ENCODE measurements at regions not wholly inside any gene's neighbourhood (a gene's known extent, or its start where the extent isn't known, plus 50 kb on each side); places are given as distances from the start of the nearest gene placed in this dataset.

- no peaks in the 10 kb centered on the region for H3K9me2 ChIP-seq
- DNase-seq: peak; percentile 85
- no peaks in the 10 kb centered on the region for H3K36me3 ChIP-seq (replicated peaks in 1 of 2; ENCODE audit: control insufficient read depth in 1 of 2, insufficient read depth in 2 of 2, low read length in 1 of 2)
- H3K79me2 ChIP-seq (ENCODE audit: insufficient read depth): no peaks in the 10 kb centered on the region
- ChIA-PET CTCF (interaction anchor here (0.6 to 6.4 kb wide), 30 partner anchors 9 to 1329 kb away, joined by 3 to 37 read pairs (median 3); no protein-coding TSS in a partner anchor), POLR2A (interaction anchor here (0.7 to 1.5 kb wide), 4 partner anchors 547 to 956 kb away, joined by 3 to 4 read pairs (median 3); no protein-coding TSS in a partner anchor)
- H3F3A ChIP-seq (replicated peaks; ENCODE audit: insufficient read depth): peaks cover 4% of the 10 kb centered on the region
- H3K27me3 ChIP-seq (ENCODE audit: insufficient read depth): peaks cover 47% of the 10 kb centered on the region
- no peaks in the 10 kb centered on the region for H4K20me1 ChIP-seq (ENCODE audit: insufficient read depth)
- peak overlapping the region in 1 of 2 experiments; percentile 44; a peak in 2 of 4 replicates for H3K27ac ChIP-seq (ENCODE audit: low read depth in 2 of 2, low read length in 1 of 2)
- peak overlapping the region; percentile 74 for H2AFZ ChIP-seq (ENCODE audit: low read depth)
- peak overlapping the region; percentile 62 to 73 for H3K4me3 ChIP-seq (ENCODE audit: low read depth in 2 of 2, low read length in 1 of 2)
- H3K9ac ChIP-seq: no peak overlapping the region
- WGBS (ENCODE audit: low lambda C conversion rate): 2% methylated on average over 36 of the region's 36 CpGs
- H3K4me2 ChIP-seq: peak overlapping the region; percentile 79
- no peaks in the 10 kb centered on the region for H3K9me3 ChIP-seq
- H3K4me1 ChIP-seq (ENCODE audit: control insufficient read depth in 1 of 2, insufficient read depth in 2 of 2, low read depth in 1 of 2, low read length in 1 of 2): peaks cover 0 to 19% of the 10 kb centered on the region in 2 experiments; a peak in 2 of 4 replicates
- TF ChIP-seq SIN3A (IDR thresholded peaks at IDR 0.05; ENCODE audit: borderline replicate concordance, low read depth, low read length): no peak
- no peak for TF ChIP-seq TAF1 (IDR thresholded peaks at IDR 0.05; ENCODE audit: borderline replicate concordance, low read depth, low read length)
- TF ChIP-seq FOXJ3 (CRISPR knock-in tag; IDR thresholded peaks at IDR 0.05): no peak; the same call in 1 of the 2 replicates
- TF ChIP-seq GATA2 (CRISPR knock-in tag; IDR thresholded peaks at IDR 0.05): no peak
- no peak; the same call in 1 of the 2 replicates for TF ChIP-seq EZH2phosphoT487 (IDR thresholded peaks at IDR 0.05; ENCODE audit: borderline replicate concordance, low read depth)
- TF ChIP-seq IRF3 (IDR thresholded peaks at IDR 0.05; ENCODE audit: low read depth, low read length): no peak
- no peak for TF ChIP-seq POLR2AphosphoS5 (IDR thresholded peaks at IDR 0.05; ENCODE audit: low read depth, low read length)
- TF ChIP-seq MXI1 (IDR thresholded peaks at IDR 0.05; ENCODE audit: low read depth, low read length): peak; percentile 72; the same call in 1 of the 2 replicates
- TF ChIP-seq CTCF (IDR thresholded peaks at IDR 0.05): peak; percentile 98
- no peak for TF ChIP-seq NRF1 (IDR thresholded peaks at IDR 0.05; ENCODE audit: low read depth, low read length)
- no peak for TF ChIP-seq TEAD4 (IDR thresholded peaks at IDR 0.05; ENCODE audit: borderline replicate concordance, insufficient read depth)
- TF ChIP-seq GABPA (IDR thresholded peaks at IDR 0.05; ENCODE audit: low read depth): no peak
- TF ChIP-seq CHD2 (IDR thresholded peaks at IDR 0.05; ENCODE audit: low read length, partially characterized antibody): peak; percentile 35
- peak; percentile 81 for TF ChIP-seq RAD21 (IDR thresholded peaks at IDR 0.05; ENCODE audit: low read length)
- no peak for TF ChIP-seq REST (IDR thresholded peaks at IDR 0.05; ENCODE audit: low read depth, low read length)
- TF ChIP-seq USF2 (IDR thresholded peaks at IDR 0.05; ENCODE audit: borderline replicate concordance, low read depth, low read length): no peak
- TF ChIP-seq EP300 (IDR thresholded peaks at IDR 0.05; ENCODE audit: borderline replicate concordance in 1 of 2, low read depth in 1 of 2, low read length in 1 of 2): no peak
- no peak for TF ChIP-seq ELF1 (IDR thresholded peaks at IDR 0.05)
- peak; percentile 76 for TF ChIP-seq SMC3 (IDR thresholded peaks at IDR 0.05; ENCODE audit: low read depth, low read length)
- TF ChIP-seq NFIC (IDR thresholded peaks at IDR 0.05; ENCODE audit: borderline replicate concordance): no peak
- TF ChIP-seq PBX3 (IDR thresholded peaks at IDR 0.05): no peak
Measured at GRCh38 chr11:16605894-16606783, 132.3 kb upstream of the C11orf58 start.

Measured in SK-N-SH (cell line).